ENCODE measurements at regions not wholly inside any gene's neighbourhood (a gene's known extent, or its start where the extent isn't known, plus 50 kb on each side); places are given as distances from the start of the nearest gene placed in this dataset.
"Not testable (repeated sequence)": the region's sequence is repeated elsewhere in the genome, so short reads cannot be mapped to it uniquely, and the experiment has no call there.

DNA sequence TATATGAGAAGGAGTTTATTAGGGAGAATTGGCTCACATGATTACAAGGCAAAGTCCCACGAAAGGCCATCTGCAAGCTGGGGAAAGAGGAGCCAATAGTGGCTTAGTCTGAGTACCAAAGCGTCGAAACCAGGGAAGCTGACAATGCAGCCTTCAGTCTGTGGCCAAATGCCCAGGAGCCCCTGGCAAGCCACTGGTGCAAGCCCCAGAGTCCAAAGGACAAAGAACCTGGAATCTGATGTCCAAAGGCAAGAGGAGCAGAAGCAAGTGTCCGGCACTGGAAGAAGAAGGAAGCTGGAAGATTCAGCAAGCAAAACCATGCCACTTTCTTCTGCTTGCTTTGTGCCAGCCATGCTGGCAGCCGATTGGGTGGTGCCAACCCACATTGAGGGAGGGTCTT lies 74.3 kb upstream of the NPAS2 start:
- ChIA-PET CTCF (no interaction called here), POLR2A (no interaction called here)
- DNase-seq (ENCODE audit: extremely low spot score): no peak
- no peak for TF ChIP-seq L3MBTL2 (conservative IDR thresholded peaks at IDR 0.05)
- TF ChIP-seq, protein P1, sequence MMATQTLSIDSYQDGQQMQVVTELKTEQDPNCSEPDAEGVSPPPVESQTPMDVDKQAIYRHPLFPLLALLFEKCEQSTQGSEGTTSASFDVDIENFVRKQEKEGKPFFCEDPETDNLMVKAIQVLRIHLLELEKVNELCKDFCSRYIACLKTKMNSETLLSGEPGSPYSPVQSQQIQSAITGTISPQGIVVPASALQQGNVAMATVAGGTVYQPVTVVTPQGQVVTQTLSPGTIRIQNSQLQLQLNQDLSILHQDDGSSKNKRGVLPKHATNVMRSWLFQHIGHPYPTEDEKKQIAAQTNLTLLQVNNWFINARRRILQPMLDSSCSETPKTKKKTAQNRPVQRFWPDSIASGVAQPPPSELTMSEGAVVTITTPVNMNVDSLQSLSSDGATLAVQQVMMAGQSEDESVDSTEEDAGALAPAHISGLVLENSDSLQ (IDR thresholded peaks at IDR 0.05): no peak
- no peak for TF ChIP-seq NFRKB (IDR thresholded peaks at IDR 0.05)
- no peak for TF ChIP-seq FOXM1 (IDR thresholded peaks at IDR 0.05; ENCODE audit: borderline replicate concordance)
- no peak for TF ChIP-seq SP1 (IDR thresholded peaks at IDR 0.05)
- TF ChIP-seq ZNF384 (IDR thresholded peaks at IDR 0.05): no peak
- TF ChIP-seq BHLHE40 (IDR thresholded peaks at IDR 0.05; ENCODE audit: borderline replicate concordance): no peak
- TF ChIP-seq FOXA1 (IDR thresholded peaks at IDR 0.05): no peak
- no peak for TF ChIP-seq ARNT (IDR thresholded peaks at IDR 0.05)
- no peak for TF ChIP-seq CTBP1 (IDR thresholded peaks at IDR 0.05; ENCODE audit: borderline replicate concordance)
- no peak for TF ChIP-seq SUZ12 (IDR thresholded peaks at IDR 0.05)
- TF ChIP-seq HDGF (IDR thresholded peaks at IDR 0.05; ENCODE audit: borderline replicate concordance): no peak

DNA sequence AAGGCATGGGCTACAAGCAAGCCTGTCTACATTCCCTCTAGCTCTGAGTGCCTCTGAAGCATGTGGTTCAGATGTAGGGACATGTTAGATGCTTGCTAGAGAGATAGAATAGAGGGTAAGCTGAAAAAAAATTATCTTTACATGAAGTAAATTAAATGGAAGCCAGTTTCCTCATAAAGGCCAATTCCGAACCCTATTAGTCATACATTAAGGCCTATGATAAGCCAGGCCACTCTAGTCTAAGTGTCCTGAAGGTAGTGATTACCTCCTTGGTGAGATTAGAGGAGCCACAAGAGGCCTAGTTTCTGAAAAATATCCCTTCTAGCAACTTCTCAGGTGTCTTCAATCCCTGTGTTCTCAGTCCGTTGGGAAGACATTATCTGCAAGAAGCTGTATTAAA lies 72.4 kb upstream of the NPAS2 start:
- ChIA-PET POLR2A (no interaction called here), CTCF (no interaction called here)

DNA sequence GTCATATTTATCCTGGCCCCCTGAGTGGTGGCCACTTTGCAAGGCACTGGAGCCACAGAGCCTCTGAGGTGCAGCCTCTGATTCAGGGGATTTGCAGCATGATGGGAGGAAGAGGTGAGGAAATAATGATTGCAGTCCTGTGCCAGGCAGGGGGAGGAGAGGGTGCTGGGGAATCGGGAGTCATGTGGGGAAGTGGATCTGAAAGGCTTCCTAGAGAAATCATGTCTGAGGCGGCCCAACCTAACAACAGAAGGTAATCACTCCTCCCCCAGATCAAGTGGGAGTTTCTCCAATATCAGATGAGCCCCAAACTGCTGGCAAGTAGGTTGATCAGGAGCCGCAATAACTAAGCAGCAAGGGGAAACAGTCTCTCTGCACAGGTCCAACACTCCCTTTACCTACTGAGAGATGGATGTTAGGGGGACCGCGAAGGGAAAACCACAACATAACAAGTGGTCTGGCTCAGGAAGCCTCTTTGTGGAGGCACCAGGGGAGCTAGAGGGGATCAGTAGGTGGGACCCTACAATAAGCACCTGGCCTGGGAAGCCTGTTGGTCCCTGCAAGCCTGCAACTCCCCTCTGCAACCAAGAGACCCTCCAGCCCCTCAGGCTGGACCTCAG lies 71.8 kb upstream of the NPAS2 start:
- no peak for DNase-seq (ENCODE audit: extremely low spot score)
- CTCF ChIA-PET: no interaction called here
- TF ChIP-seq FOXA1 (IDR thresholded peaks at IDR 0.05): no peak
- TF ChIP-seq, protein P1 (IDR thresholded peaks at IDR 0.05): no peak
- TF ChIP-seq L3MBTL2 (conservative IDR thresholded peaks at IDR 0.05): no peak
- TF ChIP-seq TARDBP (IDR thresholded peaks at IDR 0.05): no peak
- TF ChIP-seq HDGF (IDR thresholded peaks at IDR 0.05; ENCODE audit: borderline replicate concordance): no peak
- TF ChIP-seq SUZ12 (IDR thresholded peaks at IDR 0.05): no peak
- no peak for TF ChIP-seq NFRKB (IDR thresholded peaks at IDR 0.05)
- TF ChIP-seq SP1 (IDR thresholded peaks at IDR 0.05): no peak
- no peak for TF ChIP-seq ARNT (IDR thresholded peaks at IDR 0.05)
- POLR2A ChIA-PET: no interaction called here

More for the DNA sequence above, 72.4 kb upstream of the NPAS2 start:
- no peak for DNase-seq (ENCODE audit: extremely low spot score)
- TF ChIP-seq FOXK2 (IDR thresholded peaks at IDR 0.05) (no peak), ELF4 (IDR thresholded peaks at IDR 0.05) (no peak), HDGF (IDR thresholded peaks at IDR 0.05; ENCODE audit: borderline replicate concordance) (no peak), SP1 (IDR thresholded peaks at IDR 0.05) (no peak), BHLHE40 (IDR thresholded peaks at IDR 0.05; ENCODE audit: borderline replicate concordance) (no peak), ZNF384 (IDR thresholded peaks at IDR 0.05) (no peak), L3MBTL2 (conservative IDR thresholded peaks at IDR 0.05) (no peak), SUZ12 (IDR thresholded peaks at IDR 0.05) (no peak), LEF1 (IDR thresholded peaks at IDR 0.05; ENCODE audit: borderline replicate concordance) (no peak)
- TF ChIP-seq, protein P1 (IDR thresholded peaks at IDR 0.05): no peak

DNA sequence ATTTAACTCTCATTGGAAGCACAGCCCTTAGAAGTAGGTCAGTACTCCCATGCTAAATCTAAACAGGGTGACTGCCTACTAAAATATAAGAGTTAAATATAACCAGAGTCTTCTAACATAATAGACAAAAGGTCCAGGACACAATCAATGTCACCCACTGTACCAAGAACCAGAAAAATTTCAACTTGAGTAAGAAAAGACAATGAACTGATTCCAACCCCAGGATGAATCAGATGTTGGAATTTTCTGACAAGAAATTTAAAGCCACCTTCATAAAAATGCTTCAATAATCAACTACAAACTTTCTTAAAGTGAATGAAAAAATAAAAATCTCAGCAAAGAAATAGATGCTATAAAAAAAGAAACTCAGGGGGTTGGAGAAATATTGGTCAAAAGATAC lies 71.3 kb upstream of the NPAS2 start:
- TF ChIP-seq FOXA1 (IDR thresholded peaks at IDR 0.05): no peak
- TF ChIP-seq SUZ12 (IDR thresholded peaks at IDR 0.05): no peak
- TF ChIP-seq FOXM1 (IDR thresholded peaks at IDR 0.05; ENCODE audit: borderline replicate concordance): no peak
- no peak for TF ChIP-seq TARDBP (IDR thresholded peaks at IDR 0.05)
- no peak for TF ChIP-seq LEF1 (IDR thresholded peaks at IDR 0.05; ENCODE audit: borderline replicate concordance)
- no peak for TF ChIP-seq ARNT (IDR thresholded peaks at IDR 0.05)
- TF ChIP-seq ZNF384 (IDR thresholded peaks at IDR 0.05): no peak
- TF ChIP-seq CTBP1 (IDR thresholded peaks at IDR 0.05; ENCODE audit: borderline replicate concordance): no peak
- TF ChIP-seq NFRKB (IDR thresholded peaks at IDR 0.05): no peak
- TF ChIP-seq FOXK2 (IDR thresholded peaks at IDR 0.05): no peak
- TF ChIP-seq ELF4 (IDR thresholded peaks at IDR 0.05): no peak
- TF ChIP-seq, protein P1 (IDR thresholded peaks at IDR 0.05): no peak
- TF ChIP-seq BHLHE40 (IDR thresholded peaks at IDR 0.05; ENCODE audit: borderline replicate concordance): no peak
- TF ChIP-seq L3MBTL2 (conservative IDR thresholded peaks at IDR 0.05): no peak
- no peak for TF ChIP-seq HDGF (IDR thresholded peaks at IDR 0.05; ENCODE audit: borderline replicate concordance)
- no peak for TF ChIP-seq SP1 (IDR thresholded peaks at IDR 0.05)
- DNase-seq (ENCODE audit: extremely low spot score): no peak
- ChIA-PET POLR2A (no interaction called here), CTCF (no interaction called here)

DNA sequence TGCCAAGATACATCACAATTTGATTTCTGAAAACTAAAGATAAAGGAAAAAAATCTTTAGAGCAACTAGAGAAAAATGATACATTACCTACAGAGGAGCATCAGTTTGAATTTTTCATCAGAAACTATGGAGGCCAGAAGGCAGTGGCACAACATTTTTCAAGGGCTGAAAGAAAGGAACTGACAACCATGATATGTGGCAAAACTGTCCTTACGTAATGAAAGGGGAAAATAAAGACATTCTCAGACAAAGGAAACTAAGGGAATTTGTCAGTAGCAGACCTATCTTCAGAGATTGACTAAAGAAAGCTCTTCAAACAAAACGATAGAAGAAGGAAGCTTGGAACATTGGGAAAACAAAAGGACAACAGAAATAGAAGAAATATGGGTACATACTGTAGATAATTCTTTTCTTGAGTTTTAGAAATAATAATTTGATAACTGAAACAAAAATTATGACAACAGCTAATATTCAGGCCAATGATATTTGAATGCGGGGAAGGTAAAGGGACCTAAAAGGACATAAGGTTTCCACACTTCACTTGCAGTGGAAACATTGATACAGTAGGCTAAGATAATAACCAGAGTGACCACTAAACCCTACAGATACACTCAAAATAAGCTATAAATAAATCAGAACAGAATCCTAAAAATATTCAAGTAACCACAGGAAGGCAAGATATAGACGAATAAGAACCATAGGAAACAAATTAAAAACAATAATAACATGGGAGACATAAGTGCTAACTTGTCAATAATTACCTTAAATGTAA lies 70.0 kb upstream of the NPAS2 start:
- DNase-seq (ENCODE audit: extremely low spot score): no peak

DNA sequence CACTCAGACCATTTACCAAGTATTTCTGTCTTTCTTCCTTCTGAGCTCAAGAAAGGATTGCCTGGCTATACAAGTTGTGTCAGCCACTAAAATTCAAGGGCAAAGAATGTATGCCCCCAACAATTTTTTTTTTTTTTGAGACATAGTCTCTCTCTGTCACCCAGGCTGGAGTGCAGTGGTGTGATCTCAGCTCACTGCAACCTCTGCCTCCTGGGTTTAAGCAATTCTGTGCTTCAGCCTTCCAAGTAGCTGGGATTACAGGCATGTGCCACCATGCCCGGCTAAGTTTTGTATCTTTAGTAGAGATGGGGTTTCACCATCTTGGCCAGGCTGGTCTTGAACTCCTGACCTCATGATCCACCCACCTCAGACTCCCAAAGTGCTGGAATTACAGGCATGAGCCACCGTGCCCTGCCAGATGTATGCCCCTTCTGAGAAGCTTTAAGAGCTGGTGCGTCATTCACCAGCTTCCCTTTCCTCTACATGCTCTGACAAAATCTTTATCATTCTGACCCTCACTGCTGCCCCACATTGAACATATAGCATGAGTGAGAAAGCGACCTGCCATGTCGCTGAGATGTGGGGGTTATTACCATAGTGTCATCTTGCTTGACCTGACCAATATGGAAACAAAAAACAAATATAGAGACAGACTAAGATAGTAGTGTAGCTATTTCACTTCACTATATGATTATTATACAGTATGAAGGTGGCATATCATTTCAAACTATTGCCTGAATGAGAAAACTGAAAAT lies 67.9 kb upstream of the NPAS2 start:
- POLR2A ChIA-PET; DNase-seq (ENCODE audit: extremely low spot score); CTCF ChIA-PET: not testable (repeated sequence)

More for the DNA sequence above, 70.0 kb upstream of the NPAS2 start:
- ChIA-PET POLR2A (no interaction called here), CTCF (no interaction called here)
- no peak for TF ChIP-seq FOXA1 (IDR thresholded peaks at IDR 0.05)
- TF ChIP-seq LEF1 (IDR thresholded peaks at IDR 0.05; ENCODE audit: borderline replicate concordance): no peak
- no peak for TF ChIP-seq FOXM1 (IDR thresholded peaks at IDR 0.05; ENCODE audit: borderline replicate concordance)
- no peak for TF ChIP-seq L3MBTL2 (conservative IDR thresholded peaks at IDR 0.05)
- TF ChIP-seq CTBP1 (IDR thresholded peaks at IDR 0.05; ENCODE audit: borderline replicate concordance): no peak
- no peak for TF ChIP-seq ZNF384 (IDR thresholded peaks at IDR 0.05)
- TF ChIP-seq SP1 (IDR thresholded peaks at IDR 0.05): no peak
- TF ChIP-seq FOXK2 (IDR thresholded peaks at IDR 0.05): no peak
- TF ChIP-seq NFRKB (IDR thresholded peaks at IDR 0.05): no peak
- TF ChIP-seq, protein P1 (IDR thresholded peaks at IDR 0.05): no peak
- no peak for TF ChIP-seq SUZ12 (IDR thresholded peaks at IDR 0.05)
- no peak for TF ChIP-seq ELF4 (IDR thresholded peaks at IDR 0.05)
- TF ChIP-seq ARNT (IDR thresholded peaks at IDR 0.05): no peak
